GM19452 (cell line): ENCODE measurements at regions not wholly inside any gene's neighbourhood (a gene's known extent, or its start where the extent isn't known, plus 50 kb on each side); places are given as distances from the start of the nearest gene placed in this dataset.

Experiments used
- ATAC-seq: cut with Tn5 transposase; IDR thresholded peaks from one replicate; pipeline ENCODE4 v1.9.1; 2021; ENCODE audit not compliant: unreplicated experiment

DNA sequence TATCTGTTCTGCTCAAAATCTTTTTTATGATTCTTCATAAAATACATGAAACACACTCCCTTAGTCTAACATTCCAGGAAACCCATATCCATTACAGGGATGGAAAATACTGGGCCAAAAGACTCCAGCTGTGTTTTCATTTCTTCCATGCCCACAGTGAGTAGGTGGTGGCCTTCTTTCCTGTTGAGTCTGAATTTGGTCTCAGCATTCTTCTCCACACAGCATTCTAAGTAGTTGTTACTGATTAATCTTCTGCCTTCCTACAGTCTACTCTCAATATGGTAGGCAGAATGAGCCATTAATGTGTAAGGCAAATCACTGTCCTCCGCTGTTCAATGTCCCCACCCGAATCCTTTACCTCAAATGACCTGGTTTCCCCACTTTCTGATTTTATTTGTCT is 370.6 kb upstream of the RPS6KA3 start:
- ATAC-seq, result no peak

GRCh38 chrX:20633451-20633850 is 366.7 kb upstream of the RPS6KA3 start:
- ATAC-seq, result no peak

- ATAC-seq, result no peak
These were observed 356.7 kb upstream of the RPS6KA3 start for GRCh38 chrX:20623448-20623847.

DNA sequence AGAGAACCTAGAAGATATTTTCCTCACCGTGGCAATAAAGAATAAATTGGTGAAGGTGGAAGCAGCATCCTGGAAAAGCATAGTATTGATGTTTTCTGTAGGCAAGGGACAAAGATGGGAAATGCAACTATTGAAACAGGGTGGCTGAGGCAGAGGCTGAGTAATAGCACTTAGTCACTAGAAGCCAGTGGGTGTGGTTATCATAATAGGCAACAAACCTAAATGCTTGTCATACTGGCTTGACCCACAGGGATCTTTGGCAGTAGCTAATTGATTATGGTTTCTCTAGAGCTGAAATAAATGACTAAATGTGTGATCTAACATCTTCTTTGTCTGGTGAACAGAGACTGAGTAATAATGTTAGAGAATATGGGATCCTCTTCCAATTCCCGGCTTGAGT is 353.6 kb upstream of the RPS6KA3 start:
- ATAC-seq, result no peak

DNA sequence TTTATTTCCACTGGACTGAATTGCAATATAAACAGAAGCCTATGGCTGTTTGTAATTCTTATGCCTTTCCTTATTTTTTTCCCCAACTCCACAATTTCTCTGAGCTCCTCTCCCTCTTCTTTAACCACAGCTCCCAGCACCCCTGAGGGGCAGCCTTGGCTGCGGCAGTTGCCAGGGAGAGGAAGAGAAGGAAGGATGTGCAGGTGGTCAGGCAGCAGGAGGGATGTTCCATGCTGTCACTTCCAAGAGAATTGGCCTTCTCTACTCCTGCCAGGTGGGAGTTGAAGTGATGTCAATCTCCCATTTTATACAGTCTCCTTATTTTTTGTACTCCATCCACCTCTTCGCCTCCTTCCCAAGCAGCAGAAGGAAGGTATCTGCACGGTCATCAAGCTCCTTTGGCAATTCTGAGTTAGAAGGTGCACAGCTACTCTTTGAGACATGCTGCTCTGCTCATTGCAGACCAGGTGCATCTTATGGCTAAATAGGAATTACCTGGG is 343.3 kb upstream of the RPS6KA3 start:
- no peak for ATAC-seq

- no peak for ATAC-seq
These were observed 340.1 kb upstream of the RPS6KA3 start for GRCh38 chrX:20606831-20607230.

DNA sequence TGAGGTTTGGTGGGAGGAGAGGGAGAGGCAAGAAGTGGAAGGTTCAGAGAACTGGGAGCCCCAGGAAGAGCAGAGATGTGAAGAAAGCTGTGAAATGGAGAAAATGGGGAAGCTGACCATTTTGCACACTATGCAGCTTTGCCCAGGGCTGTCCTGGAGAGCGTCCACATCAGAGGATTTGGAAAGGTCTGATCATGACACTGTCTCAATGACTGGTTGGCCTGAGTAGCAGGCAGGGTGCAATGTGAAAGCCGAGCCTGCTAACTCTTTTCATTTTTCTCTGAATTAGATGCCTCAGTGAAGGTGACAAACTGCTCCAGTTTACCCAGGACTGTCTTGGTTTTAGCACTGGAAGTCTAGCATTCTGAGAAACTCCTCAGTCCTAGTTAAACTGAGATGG is 330.1 kb upstream of the RPS6KA3 start:
- no peak for ATAC-seq

DNA sequence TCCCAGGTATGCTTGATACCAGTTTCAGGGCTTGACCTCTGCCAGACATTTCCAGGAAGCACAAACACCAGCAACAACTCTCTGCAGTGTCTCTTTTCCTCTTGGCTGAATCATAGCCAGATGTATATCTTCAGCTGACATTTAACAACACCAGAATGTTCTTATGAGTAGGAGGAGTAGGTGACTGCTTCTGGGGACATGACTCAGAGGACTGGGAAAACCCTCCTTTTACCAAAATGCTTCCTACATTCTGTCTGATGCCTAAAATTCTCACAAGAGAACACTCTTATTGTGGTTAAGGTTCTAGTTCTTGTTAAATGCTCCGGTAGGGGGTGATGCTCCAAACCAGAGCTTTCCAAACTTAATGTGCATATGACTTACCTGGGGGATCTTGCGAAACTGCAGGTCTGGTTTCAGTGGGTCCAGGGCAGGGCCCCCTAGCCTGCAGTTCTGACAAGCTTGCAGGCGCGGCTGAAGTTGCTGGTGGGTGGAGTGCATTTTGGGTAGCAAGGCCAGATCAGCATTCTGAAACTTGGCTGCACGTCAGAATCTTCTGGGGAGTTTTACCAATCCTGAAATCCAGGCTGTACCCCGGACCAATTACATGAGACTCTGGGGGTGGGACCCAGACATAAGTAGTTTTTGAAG is 329.3 kb upstream of the RPS6KA3 start:
- ATAC-seq, result no peak

DNA sequence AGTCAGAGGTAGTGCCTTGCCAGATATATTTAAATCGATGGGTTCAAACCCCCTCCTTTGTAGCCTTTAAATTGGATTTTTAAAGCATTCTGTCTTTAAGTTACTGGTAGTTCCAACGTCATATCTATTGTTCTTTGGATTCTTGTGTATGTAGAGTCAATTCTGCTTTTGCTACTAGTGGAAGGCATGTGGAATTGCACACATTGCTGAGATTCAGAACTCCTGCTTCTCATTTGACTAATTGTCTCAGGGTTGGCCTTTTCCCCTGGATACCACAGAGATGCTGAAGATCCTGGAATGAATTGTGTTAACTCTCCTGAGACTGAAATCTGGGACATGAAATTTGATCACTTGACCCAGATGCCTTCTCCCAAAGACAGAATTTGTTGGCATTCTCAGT is 328.3 kb upstream of the RPS6KA3 start:
- ATAC-seq, result no peak

DNA sequence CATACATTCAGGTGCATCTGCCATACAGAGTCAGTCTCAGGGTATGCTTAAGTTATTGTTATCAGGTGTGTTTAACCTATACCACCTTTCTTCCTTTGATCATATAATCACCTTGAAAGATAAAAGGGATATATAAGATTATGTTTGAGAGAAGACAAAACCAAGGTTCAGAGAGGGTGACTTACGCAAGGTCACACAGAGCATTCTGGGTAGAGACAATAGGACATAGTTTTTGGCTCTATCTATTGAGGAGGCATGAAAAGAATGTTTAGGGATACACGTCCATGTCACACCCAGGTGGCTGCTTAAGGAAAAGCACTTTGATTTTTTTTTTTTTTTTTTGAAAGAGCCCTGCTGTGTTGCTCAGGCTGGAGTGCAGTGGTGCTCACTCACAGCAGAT is 327.1 kb upstream of the RPS6KA3 start:
- no peak for ATAC-seq

- no peak for ATAC-seq
These were observed 326.7 kb upstream of the RPS6KA3 start for GRCh38 chrX:20593402-20593801.

GRCh38 chrX:20591246-20591645 is 324.5 kb upstream of the RPS6KA3 start:
- ATAC-seq, result no peak

GRCh38 chrX:20585782-20586181 is 319.1 kb upstream of the RPS6KA3 start:
- no peak for ATAC-seq

DNA sequence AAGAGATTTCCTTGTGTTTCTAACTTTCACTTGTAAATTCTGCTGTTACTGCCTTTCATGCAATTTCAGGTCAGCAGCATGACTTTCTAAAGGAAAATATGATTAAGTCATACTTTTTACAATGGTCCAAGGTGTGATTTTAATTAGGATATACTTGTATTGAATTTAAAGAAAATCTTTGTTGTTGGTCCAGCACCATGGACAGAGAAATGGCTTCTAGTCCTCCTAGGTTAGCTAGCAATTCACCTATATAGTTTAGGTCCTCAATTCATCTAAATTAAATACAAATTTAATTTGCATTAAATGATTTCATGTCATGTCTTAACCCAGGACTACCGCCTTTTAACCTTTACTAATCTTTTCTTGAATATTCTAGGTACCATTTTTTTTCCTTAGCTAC is 304.9 kb upstream of the RPS6KA3 start:
- no peak for ATAC-seq

DNA sequence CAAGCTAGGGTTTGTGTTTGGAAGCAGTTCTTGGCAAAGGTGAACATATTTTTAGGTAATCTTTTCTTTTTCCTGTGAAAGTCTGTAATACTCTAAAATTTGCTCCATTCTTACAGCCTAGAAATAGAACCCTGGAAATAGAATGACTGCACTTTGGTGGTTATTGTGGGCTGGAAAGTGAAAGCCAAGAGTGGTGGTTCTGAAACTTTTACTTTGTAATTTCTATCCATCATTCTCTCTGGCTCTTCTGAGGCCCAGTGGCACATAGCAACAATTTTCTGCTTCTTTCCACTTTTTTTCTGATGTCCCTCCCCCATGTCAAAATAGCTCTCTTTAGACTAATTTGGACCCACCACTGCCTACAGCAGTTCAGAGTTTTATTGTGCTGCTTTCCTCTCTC is 300.4 kb upstream of the RPS6KA3 start:
- no peak for ATAC-seq

- no peak for ATAC-seq
These were observed 280.9 kb upstream of the RPS6KA3 start for GRCh38 chrX:20547611-20548051.

DNA sequence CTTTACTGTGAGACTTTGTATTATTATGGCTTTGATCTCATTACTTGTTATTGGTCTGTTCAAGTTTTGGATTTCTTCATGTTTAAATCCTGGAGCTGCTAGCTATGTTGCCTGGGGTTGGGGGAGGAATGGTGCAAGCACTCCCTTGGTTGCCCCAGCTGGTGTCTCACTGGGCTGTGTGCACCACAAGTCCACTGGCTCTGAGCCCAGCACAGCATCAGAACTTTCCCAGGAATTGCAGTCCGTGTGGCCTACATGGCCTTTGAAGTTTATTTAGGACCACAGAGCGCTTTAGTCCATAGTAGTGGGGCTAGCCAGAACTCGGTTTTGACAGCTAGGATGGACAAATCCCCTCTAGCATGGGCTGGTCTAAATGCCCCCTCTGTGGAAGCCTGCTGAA is 278.8 kb upstream of the RPS6KA3 start:
- ATAC-seq, result no peak

GRCh38 chrX:20542072-20542471 is 275.4 kb upstream of the RPS6KA3 start:
- ATAC-seq, result no peak

- no peak for ATAC-seq
These were observed 272.3 kb upstream of the RPS6KA3 start for GRCh38 chrX:20538974-20539373.

- ATAC-seq, result no peak
These were observed 265.0 kb upstream of the RPS6KA3 start for GRCh38 chrX:20531667-20532066.

GRCh38 chrX:20530406-20530921 is 263.8 kb upstream of the RPS6KA3 start:
- no peak for ATAC-seq

GRCh38 chrX:20529711-20530110 is 263.0 kb upstream of the RPS6KA3 start:
- ATAC-seq, result no peak

DNA sequence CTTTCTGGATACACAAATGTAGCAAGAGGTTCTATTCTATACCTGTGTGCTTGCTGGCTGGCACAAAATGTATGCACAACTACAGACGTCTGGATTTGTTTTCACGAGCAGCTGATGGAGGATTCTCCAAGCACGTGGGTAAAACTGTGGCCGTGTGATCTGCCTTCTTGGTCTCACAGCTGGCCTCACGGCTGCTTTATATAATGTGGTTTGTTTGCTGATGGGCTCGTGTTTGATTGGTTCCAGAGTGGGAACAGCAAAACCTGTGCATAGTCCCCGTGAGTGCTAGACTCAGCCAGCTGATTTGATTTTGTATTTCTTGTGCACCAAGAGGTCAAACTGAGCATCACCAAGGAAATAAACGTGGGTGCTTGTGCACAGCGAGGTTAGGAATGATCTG is 262.6 kb upstream of the RPS6KA3 start:
- no peak for ATAC-seq
